Activated CD4-positive, alpha-beta T cell treated with anti-CD3 and anti-CD28 coated beads for 48 hours (primary cell): ENCODE measurements at regions not wholly inside any gene's neighbourhood (a gene's known extent, or its start where the extent isn't known, plus 50 kb on each side); places are given as distances from the start of the nearest gene placed in this dataset.

Source experiments
- DNase-seq: peaks from one replicate; pipeline ENCODE4 v3.0.0-alpha.2; 2020

- peak; percentile 11 for DNase-seq
Observed at GRCh38 chr9:8186560-8186959, 387.0 kb upstream of the DMAC1 start.

- no peak for DNase-seq
Observed at GRCh38 chr9:8183618-8184017, 384.0 kb upstream of the DMAC1 start.

GRCh38 chr9:8179381-8180053, 379.9 kb upstream of the DMAC1 start:
- no peak for DNase-seq

- DNase-seq: no peak
Observed at GRCh38 chr9:8172000-8172399, 372.4 kb upstream of the DMAC1 start.

- no peak for DNase-seq
Observed at GRCh38 chr9:8168916-8169438, 369.4 kb upstream of the DMAC1 start.

- no peak for DNase-seq
Observed at GRCh38 chr9:8160787-8161186, 361.2 kb upstream of the DMAC1 start.

- DNase-seq: no peak
Observed at GRCh38 chr9:8158574-8158973, 359.0 kb upstream of the DMAC1 start.

- no peak for DNase-seq
Observed at GRCh38 chr9:8157683-8158324, 358.2 kb upstream of the DMAC1 start.

GRCh38 chr9:8156346-8156745, 356.8 kb upstream of the DMAC1 start:
- DNase-seq: no peak

GRCh38 chr9:8155706-8156105, 356.1 kb upstream of the DMAC1 start:
- DNase-seq: no peak

GRCh38 chr9:8143677-8144076, 344.1 kb upstream of the DMAC1 start:
- no peak for DNase-seq

GRCh38 chr9:8140557-8140956, 341.0 kb upstream of the DMAC1 start:
- no peak for DNase-seq

- no peak for DNase-seq
Observed at GRCh38 chr9:8139756-8140155, 340.2 kb upstream of the DMAC1 start.

GRCh38 chr9:8136477-8136876, 336.9 kb upstream of the DMAC1 start:
- no peak for DNase-seq

- DNase-seq: no peak
Observed at GRCh38 chr9:8134635-8135034, 335.1 kb upstream of the DMAC1 start.

GRCh38 chr9:8133606-8134005, 334.0 kb upstream of the DMAC1 start:
- DNase-seq: no peak

- peak; percentile 21 for DNase-seq
Observed at GRCh38 chr9:8115570-8115969, 316.0 kb upstream of the DMAC1 start.

- no peak for DNase-seq
Observed at GRCh38 chr9:8114826-8115225, 315.2 kb upstream of the DMAC1 start.

- DNase-seq: no peak
Observed at GRCh38 chr9:8106362-8106761, 306.8 kb upstream of the DMAC1 start.

GRCh38 chr9:8101607-8102006, 302.0 kb upstream of the DMAC1 start:
- DNase-seq: no peak

GRCh38 chr9:8096091-8096490, 296.5 kb upstream of the DMAC1 start:
- no peak for DNase-seq

GRCh38 chr9:8095672-8096086, 296.1 kb upstream of the DMAC1 start:
- no peak for DNase-seq

- no peak for DNase-seq
Observed at GRCh38 chr9:8088477-8088876, 288.9 kb upstream of the DMAC1 start.

GRCh38 chr9:8085986-8086385, 286.4 kb upstream of the DMAC1 start:
- no peak for DNase-seq

GRCh38 chr9:8078641-8079140, 279.1 kb upstream of the DMAC1 start:
- DNase-seq: no peak
